ENCODE measurements at regions not wholly inside any gene's neighbourhood (a gene's known extent, or its start where the extent isn't known, plus 50 kb on each side); places are given as distances from the start of the nearest gene placed in this dataset.

GRCh38 chr12:30144777-30145683 lies 361.3 kb upstream of the TMTC1 start:
- no peak for DNase-seq

GRCh38 chr12:30142301-30142700 lies 358.6 kb upstream of the TMTC1 start:
- no peak for DNase-seq

- no peak for DNase-seq
Measured at GRCh38 chr12:30138483-30138882, 354.7 kb upstream of the TMTC1 start.

GRCh38 chr12:30136696-30137095 lies 353.0 kb upstream of the TMTC1 start:
- DNase-seq, result no peak

- DNase-seq, result no peak
Measured at GRCh38 chr12:30135776-30136175, 352.0 kb upstream of the TMTC1 start.

- no peak for DNase-seq
Measured at GRCh38 chr12:30134229-30134628, 350.5 kb upstream of the TMTC1 start.

- DNase-seq, result no peak
Measured at GRCh38 chr12:30126944-30127343, 343.2 kb upstream of the TMTC1 start.

- no peak for DNase-seq
Measured at GRCh38 chr12:30120522-30120921, 336.8 kb upstream of the TMTC1 start.

GRCh38 chr12:30117483-30117882 lies 333.7 kb upstream of the TMTC1 start:
- no peak for DNase-seq

GRCh38 chr12:30111719-30112118 lies 328.0 kb upstream of the TMTC1 start:
- DNase-seq, result no peak

- DNase-seq, result no peak
Measured at GRCh38 chr12:30110958-30111586, 327.3 kb upstream of the TMTC1 start.

- no peak for DNase-seq
Measured at GRCh38 chr12:30110498-30110897, 326.8 kb upstream of the TMTC1 start.

GRCh38 chr12:30108666-30109065 lies 324.9 kb upstream of the TMTC1 start:
- no peak for DNase-seq

- DNase-seq, result no peak
Measured at GRCh38 chr12:30106204-30106965, 322.6 kb upstream of the TMTC1 start.

GRCh38 chr12:30105505-30105904 lies 321.8 kb upstream of the TMTC1 start:
- DNase-seq, result no peak

- DNase-seq, result no peak
Measured at GRCh38 chr12:30104971-30105370, 321.2 kb upstream of the TMTC1 start.

- DNase-seq, result no peak
Measured at GRCh38 chr12:30100741-30101140, 317.0 kb upstream of the TMTC1 start.

GRCh38 chr12:30098677-30099076 lies 314.9 kb upstream of the TMTC1 start:
- no peak for DNase-seq

GRCh38 chr12:30095511-30095910 lies 311.8 kb upstream of the TMTC1 start:
- no peak for DNase-seq

GRCh38 chr12:30092983-30093617 lies 309.4 kb upstream of the TMTC1 start:
- DNase-seq, result no peak

- no peak for DNase-seq
Measured at GRCh38 chr12:30090258-30090657, 306.5 kb upstream of the TMTC1 start.

- DNase-seq, result no peak
Measured at GRCh38 chr12:30088259-30088995, 304.7 kb upstream of the TMTC1 start.

Measured in stimulated activated CD8-positive, alpha-beta memory T cell treated with anti-CD3 and anti-CD28 coated beads, Interleukin-4, amount 100 ng/mL, for 48 hours (primary cell).